Activated CD4-positive, alpha-beta T cell treated with anti-CD3 and anti-CD28 coated beads for 24 hours (primary cell): ENCODE measurements at regions not wholly inside any gene's neighbourhood (a gene's known extent, or its start where the extent isn't known, plus 50 kb on each side); places are given as distances from the start of the nearest gene placed in this dataset.

Source experiments
- DNase-seq, 2 donors: peaks; one replicate each; pipeline ENCODE4 v3.0.0-alpha.2; 2020; ENCODE audit warnings: low read depth in 2 of 2

- DNase-seq: no peak
Measured at GRCh38 chr13:40447857-40448256, 218.6 kb downstream of the FOXO1 start.

- no peak for DNase-seq
Measured at GRCh38 chr13:40452038-40452666, 214.3 kb downstream of the FOXO1 start.

GRCh38 chr13:40452741-40453334 is 213.6 kb downstream of the FOXO1 start:
- no peak for DNase-seq

GRCh38 chr13:40453351-40454021 is 213.0 kb downstream of the FOXO1 start:
- DNase-seq: no peak

- DNase-seq: no peak
Measured at GRCh38 chr13:40456397-40456953, 210.0 kb downstream of the FOXO1 start.

- DNase-seq: no peak
Measured at GRCh38 chr13:40456979-40457553, 209.4 kb downstream of the FOXO1 start.

- no peak for DNase-seq
Measured at GRCh38 chr13:40457929-40458719, 208.3 kb downstream of the FOXO1 start.

- no peak for DNase-seq
Measured at GRCh38 chr13:40458720-40458990, 207.8 kb downstream of the FOXO1 start.

- DNase-seq: no peak
Measured at GRCh38 chr13:40460116-40460515, 206.3 kb downstream of the FOXO1 start.

- DNase-seq: no peak
Measured at GRCh38 chr13:40464337-40465014, 202.0 kb downstream of the FOXO1 start.

GRCh38 chr13:40465015-40465390 is 201.4 kb downstream of the FOXO1 start:
- no peak for DNase-seq

- no peak for DNase-seq
Measured at GRCh38 chr13:40466272-40466671, 200.2 kb downstream of the FOXO1 start.

- no peak for DNase-seq
Measured at GRCh38 chr13:40468227-40468838, 198.1 kb downstream of the FOXO1 start.

GRCh38 chr13:40469581-40470310 is 196.7 kb downstream of the FOXO1 start:
- no peak for DNase-seq

- no peak for DNase-seq
Measured at GRCh38 chr13:40470660-40471059, 195.8 kb downstream of the FOXO1 start.

- DNase-seq: no peak
Measured at GRCh38 chr13:40471076-40471475, 195.4 kb downstream of the FOXO1 start.

- no peak for DNase-seq
Measured at GRCh38 chr13:40471911-40472310, 194.5 kb downstream of the FOXO1 start.

GRCh38 chr13:40472427-40473220 is 193.8 kb downstream of the FOXO1 start:
- DNase-seq: no peak

- DNase-seq: no peak
Measured at GRCh38 chr13:40475617-40476016, 190.8 kb downstream of the FOXO1 start.
